Keratinocyte (primary cell): ENCODE measurements at regions not wholly inside any gene's neighbourhood (a gene's known extent, or its start where the extent isn't known, plus 50 kb on each side); places are given as distances from the start of the nearest gene placed in this dataset.

Source experiments
- DNase-seq: peaks from one replicate; pipeline ENCODE4 v3.0.0-alpha.2; 2011; ENCODE audit warnings: low read depth, missing footprints, low spot score
- FAIRE-seq: peaks from 2 replicates; lab custom pipeline; 2011; peaks lifted over from hg19 to GRCh38; lab: Jason Lieb, UNC
- H2AFZ ChIP-seq: 2 replicates; pipeline ENCODE4 v1.6.0; 2012; ENCODE audit warnings: low read length, control low read depth, inconsistent platforms; ENCODE audit not compliant: control insufficient read depth
- H3K27ac ChIP-seq: 2 replicates; pipeline ENCODE4 v1.5.1; 2011; ENCODE audit warnings: low read length; ENCODE audit not compliant: control insufficient read depth, insufficient read depth
- H3K27me3 ChIP-seq: 3 replicates; pipeline ENCODE4 v1.6.0; 2011; ENCODE audit warnings: low read length; ENCODE audit not compliant: control insufficient read depth, insufficient read depth; ENCODE audit errors: extremely low read depth
- H3K36me3 ChIP-seq, 2 experiments: 2 replicates in 1 of 2; 3 replicates in 1 of 2; pipeline ENCODE4 v1.5.1; 2011; ENCODE audit warnings: low read length in 2 of 2, mild to moderate bottlenecking in 1 of 2; ENCODE audit not compliant: control insufficient read depth in 2 of 2, insufficient read depth in 2 of 2; ENCODE audit errors: extremely low read depth in 1 of 2
- H3K4me1 ChIP-seq: 3 replicates; pipeline ENCODE4 v1.5.1; 2011; ENCODE audit warnings: low read length; ENCODE audit not compliant: control insufficient read depth, insufficient read depth; ENCODE audit errors: extremely low read depth
- H3K4me2 ChIP-seq: 3 replicates; pipeline ENCODE4 v1.6.0; 2011; ENCODE audit warnings: low read depth, low read length; ENCODE audit not compliant: control insufficient read depth, insufficient read depth; ENCODE audit errors: extremely low read depth
- H3K4me3 ChIP-seq, 3 experiments: fragments of 200-600 bp in 1 of 3; sonication (generic) in 1 of 3; 2 replicates in 2 of 3; 3 replicates in 1 of 3; pipeline ENCODE4 v1.5.1; 2011 to 2016; ENCODE audit warnings: low read length in 3 of 3, mild to moderate bottlenecking in 3 of 3, control low read depth in 2 of 3, inconsistent platforms in 1 of 3, low read depth in 1 of 3, mixed read lengths in 1 of 3, mixed run types in 1 of 3, moderate library complexity in 1 of 3; ENCODE audit not compliant: control insufficient read depth in 2 of 3, insufficient read depth in 2 of 3; ENCODE audit errors: extremely low read depth in 1 of 3
- H3K79me2 ChIP-seq: 2 replicates; pipeline ENCODE4 v1.6.0; 2012; ENCODE audit warnings: low read length; ENCODE audit not compliant: control insufficient read depth, insufficient read depth
- H3K9ac ChIP-seq: 3 replicates; pipeline ENCODE4 v1.6.0; 2011; ENCODE audit warnings: low read length; ENCODE audit not compliant: control insufficient read depth, insufficient read depth; ENCODE audit errors: extremely low read depth
- H3K9me1 ChIP-seq: 3 replicates; pipeline ENCODE4 v1.6.0; 2011; ENCODE audit warnings: low read length; ENCODE audit not compliant: control insufficient read depth, insufficient read depth; ENCODE audit errors: extremely low read depth
- H3K9me3 ChIP-seq: 2 replicates; pipeline ENCODE4 v1.5.1; 2012; ENCODE audit warnings: low read depth, low read length; ENCODE audit not compliant: control insufficient read depth
- H4K20me1 ChIP-seq: 3 replicates; pipeline ENCODE4 v1.6.0; 2011; ENCODE audit warnings: low read length; ENCODE audit not compliant: control insufficient read depth, insufficient read depth; ENCODE audit errors: extremely low read depth
- EZH2 ChIP-seq: IDR thresholded peaks from one replicate; pipeline ENCODE4 v1.6.1; 2012; ENCODE audit warnings: inconsistent platforms, mild to moderate bottlenecking, low read length, moderate library complexity
- dilution Hi-C: fragments of 300-500 bp; cut with MboI; formaldehyde crosslinking; loops from one replicate; pipeline ENCODE4 v1.7.0; 2020; ENCODE audit warnings: low sequenced_read_pairs; ENCODE audit not compliant: extremely low pct_ligation_motif_present
- TF ChIP-seq, protein P1 (sequence below), 3 experiments: IDR thresholded peaks in 1 of 3; conservative IDR thresholded peaks in 1 of 3; optimal IDR thresholded peaks in 1 of 3; 2 replicates in 2 of 3; 3 replicates in 1 of 3; pipeline versions ENCODE3 to v1.5.1; 2011; ENCODE audit warnings: low read length in 3 of 3, mild to moderate bottlenecking in 3 of 3, moderate library complexity in 2 of 3, control low read depth in 1 of 3, inconsistent platforms in 1 of 3; ENCODE audit not compliant: insufficient read depth in 2 of 3; ENCODE audit errors: extremely low read depth in 1 of 3

- H3K4me2 ChIP-seq, result no peak overlapping the region
- no peaks in the 10 kb centered on the region for H3K9me3 ChIP-seq
- TF ChIP-seq, protein P1, sequence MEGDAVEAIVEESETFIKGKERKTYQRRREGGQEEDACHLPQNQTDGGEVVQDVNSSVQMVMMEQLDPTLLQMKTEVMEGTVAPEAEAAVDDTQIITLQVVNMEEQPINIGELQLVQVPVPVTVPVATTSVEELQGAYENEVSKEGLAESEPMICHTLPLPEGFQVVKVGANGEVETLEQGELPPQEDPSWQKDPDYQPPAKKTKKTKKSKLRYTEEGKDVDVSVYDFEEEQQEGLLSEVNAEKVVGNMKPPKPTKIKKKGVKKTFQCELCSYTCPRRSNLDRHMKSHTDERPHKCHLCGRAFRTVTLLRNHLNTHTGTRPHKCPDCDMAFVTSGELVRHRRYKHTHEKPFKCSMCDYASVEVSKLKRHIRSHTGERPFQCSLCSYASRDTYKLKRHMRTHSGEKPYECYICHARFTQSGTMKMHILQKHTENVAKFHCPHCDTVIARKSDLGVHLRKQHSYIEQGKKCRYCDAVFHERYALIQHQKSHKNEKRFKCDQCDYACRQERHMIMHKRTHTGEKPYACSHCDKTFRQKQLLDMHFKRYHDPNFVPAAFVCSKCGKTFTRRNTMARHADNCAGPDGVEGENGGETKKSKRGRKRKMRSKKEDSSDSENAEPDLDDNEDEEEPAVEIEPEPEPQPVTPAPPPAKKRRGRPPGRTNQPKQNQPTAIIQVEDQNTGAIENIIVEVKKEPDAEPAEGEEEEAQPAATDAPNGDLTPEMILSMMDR (optimal IDR thresholded peaks at IDR 0.05 in 1 of 3, IDR thresholded peaks at IDR 0.05 in 1 of 3, conservative IDR thresholded peaks at IDR 0.05 in 1 of 3; ENCODE audit: extremely low read depth in 1 of 3, insufficient read depth in 2 of 3, low read length in 3 of 3), result no peak
- TF ChIP-seq EZH2, result no peak
- no peak overlapping the region for H3K27ac ChIP-seq
- peaks cover 3% of the 10 kb centered on the region for H3K27me3 ChIP-seq
- H3K4me3 ChIP-seq, result no peak overlapping the region
- DNase-seq (no peak), FAIRE-seq (no peak)
- H3K4me1 ChIP-seq, result no peaks in the 10 kb centered on the region
- H3K36me3 ChIP-seq, result no peaks in the 10 kb centered on the region
- dilution Hi-C loops, result no loop called here
- H4K20me1 ChIP-seq, result no peaks in the 10 kb centered on the region
- no peaks in the 10 kb centered on the region for H3K79me2 ChIP-seq
- no peak overlapping the region for H2AFZ ChIP-seq
- H3K9ac ChIP-seq, result no peak overlapping the region
- no peaks in the 10 kb centered on the region for H3K9me1 ChIP-seq
Observed at GRCh38 chr12:13472690-13473089, 276.2 kb downstream of the EMP1 start.

- no peak overlapping the region for H2AFZ ChIP-seq
- TF ChIP-seq EZH2, result no peak
- TF ChIP-seq, protein P1 (optimal IDR thresholded peaks at IDR 0.05 in 1 of 3, IDR thresholded peaks at IDR 0.05 in 1 of 3, conservative IDR thresholded peaks at IDR 0.05 in 1 of 3; ENCODE audit: extremely low read depth in 1 of 3, insufficient read depth in 2 of 3, low read length in 3 of 3), result no peak
- H3K27ac ChIP-seq, result no peak overlapping the region
- FAIRE-seq (no peak), DNase-seq (no peak)
- dilution Hi-C loops, result no loop called here
- H3K4me3 ChIP-seq, result no peak overlapping the region
- no peaks in the 10 kb centered on the region for H4K20me1 ChIP-seq
- H3K9me1 ChIP-seq, result no peaks in the 10 kb centered on the region
- H3K9ac ChIP-seq, result no peak overlapping the region
- H3K79me2 ChIP-seq, result no peaks in the 10 kb centered on the region
- no peaks in the 10 kb centered on the region for H3K4me1 ChIP-seq
- no peaks in the 10 kb centered on the region for H3K9me3 ChIP-seq
- peaks cover 3% of the 10 kb centered on the region for H3K27me3 ChIP-seq
- no peak overlapping the region for H3K4me2 ChIP-seq
- no peaks in the 10 kb centered on the region for H3K36me3 ChIP-seq
Observed at GRCh38 chr12:13471471-13471870, 274.9 kb downstream of the EMP1 start.
